GM06990 (cell line): ENCODE measurements at regions not wholly inside any gene's neighbourhood (a gene's known extent, or its start where the extent isn't known, plus 50 kb on each side); places are given as distances from the start of the nearest gene placed in this dataset.
"Not testable (repeated sequence)": the region's sequence is repeated elsewhere in the genome, so short reads cannot be mapped to it uniquely, and the experiment has no call there.

Source experiments
- DNase-seq: peaks from one replicate; pipeline ENCODE4 v3.0.0-alpha.2; 2011; ENCODE audit not compliant: insufficient read length; ENCODE audit errors: extremely low read depth
- H3K27me3 ChIP-seq: replicated peaks from 2 replicates; pipeline ENCODE4 v1.6.0; 2011; ENCODE audit warnings: low read length; ENCODE audit not compliant: control insufficient read depth, insufficient read depth
- H3K36me3 ChIP-seq: 2 replicates; pipeline ENCODE4 v1.5.1; 2011; ENCODE audit warnings: low read length; ENCODE audit not compliant: control insufficient read depth, insufficient read depth
- H3K4me3 ChIP-seq: replicated peaks from 2 replicates; pipeline ENCODE4 v1.5.1; 2011; ENCODE audit warnings: low read depth, mild to moderate bottlenecking, control low read depth, low read length

DNA sequence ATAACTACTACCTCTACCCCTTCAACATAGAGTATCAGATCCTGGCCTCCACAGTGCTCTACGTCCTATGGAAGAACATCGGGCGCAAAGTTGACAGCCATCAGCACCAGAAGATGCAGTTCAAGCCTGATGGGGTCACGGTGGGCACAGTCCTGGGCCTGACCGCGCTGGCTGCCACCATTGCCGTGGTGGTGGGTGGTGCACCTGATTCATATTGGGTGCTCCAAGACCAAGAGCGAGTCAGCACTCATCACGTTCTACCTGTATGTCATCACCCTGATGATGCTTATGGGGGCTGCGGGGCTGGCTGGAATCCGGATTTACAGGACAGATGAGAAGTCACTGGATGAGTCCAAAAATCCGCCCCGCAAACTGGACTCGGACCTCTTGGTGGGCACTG, 846.4 kb downstream of the RPIA start:
- not testable (repeated sequence) for H3K27me3 ChIP-seq, H3K36me3 ChIP-seq, DNase-seq

GRCh38 chr2:89544110-89544509, 852.6 kb downstream of the RPIA start:
- H3K36me3 ChIP-seq, H3K4me3 ChIP-seq, DNase-seq, H3K27me3 ChIP-seq: not testable (repeated sequence)

More for the DNA sequence above, 846.4 kb downstream of the RPIA start:
- H3K4me3 ChIP-seq: not testable (repeated sequence)

DNA sequence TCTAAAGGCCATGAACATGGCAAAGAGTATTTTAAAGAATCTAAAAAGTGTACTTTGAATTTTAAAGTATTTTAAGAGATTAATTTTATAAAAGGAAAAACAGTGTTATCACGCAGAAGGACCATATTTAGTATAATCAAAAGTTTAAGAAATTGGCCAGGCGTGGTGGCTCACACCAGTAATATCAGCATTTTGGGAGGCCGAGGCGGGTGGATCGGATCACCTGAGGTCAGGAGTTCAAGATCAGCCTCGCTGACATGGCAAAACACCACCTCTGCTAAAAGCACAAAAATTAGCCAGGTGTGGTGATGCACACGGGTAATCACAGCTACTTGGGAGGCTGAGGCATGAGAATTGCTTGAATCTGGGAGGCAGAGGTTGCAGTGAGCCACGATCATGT, 887.7 kb downstream of the RPIA start:
- not testable (repeated sequence) for H3K27me3 ChIP-seq, H3K36me3 ChIP-seq, DNase-seq, H3K4me3 ChIP-seq

DNA sequence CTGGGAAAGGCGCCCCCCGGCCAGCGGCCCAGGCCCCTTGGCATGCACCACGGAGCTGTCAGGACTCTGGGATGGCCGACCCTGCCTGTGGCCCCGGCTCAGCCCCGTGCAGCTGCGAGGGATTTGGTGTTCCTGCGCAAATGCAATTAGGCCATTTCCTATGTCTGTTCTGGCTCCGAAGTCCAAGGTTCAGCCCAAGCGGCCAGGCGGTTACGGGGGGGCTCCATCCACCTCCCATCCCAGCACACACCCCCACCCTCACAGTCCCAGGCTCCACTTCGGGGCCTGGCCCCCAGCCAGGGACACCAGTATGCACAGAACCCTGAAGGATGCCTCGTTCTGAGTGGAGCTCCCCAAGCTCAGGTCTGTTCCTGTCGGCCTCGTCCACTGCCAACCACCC, 891.3 kb downstream of the RPIA start:
- not testable (repeated sequence) for H3K4me3 ChIP-seq, DNase-seq, H3K36me3 ChIP-seq, H3K27me3 ChIP-seq

DNA sequence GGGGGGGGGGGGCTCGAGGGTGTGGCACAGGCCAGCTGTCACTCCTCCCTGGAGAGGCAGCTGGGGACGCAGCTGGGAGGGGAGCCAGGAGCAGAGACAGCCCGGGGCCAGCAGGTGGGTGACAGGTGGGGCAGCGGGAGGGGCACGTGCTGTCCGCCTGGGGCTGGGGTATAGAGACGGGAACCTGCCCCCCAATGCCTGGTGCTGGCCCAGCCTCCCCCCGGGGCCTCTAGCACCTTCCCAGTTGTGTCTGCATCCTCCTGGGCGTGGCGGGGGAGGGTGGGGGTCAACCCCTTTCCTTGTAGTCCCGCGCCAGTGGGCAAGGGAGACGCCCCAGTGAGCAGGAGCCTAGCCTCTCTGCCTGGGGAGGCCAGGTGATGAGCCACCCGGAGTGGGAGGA, 892.6 kb downstream of the RPIA start:
- H3K4me3 ChIP-seq, H3K36me3 ChIP-seq, DNase-seq, H3K27me3 ChIP-seq: not testable (repeated sequence)

DNA sequence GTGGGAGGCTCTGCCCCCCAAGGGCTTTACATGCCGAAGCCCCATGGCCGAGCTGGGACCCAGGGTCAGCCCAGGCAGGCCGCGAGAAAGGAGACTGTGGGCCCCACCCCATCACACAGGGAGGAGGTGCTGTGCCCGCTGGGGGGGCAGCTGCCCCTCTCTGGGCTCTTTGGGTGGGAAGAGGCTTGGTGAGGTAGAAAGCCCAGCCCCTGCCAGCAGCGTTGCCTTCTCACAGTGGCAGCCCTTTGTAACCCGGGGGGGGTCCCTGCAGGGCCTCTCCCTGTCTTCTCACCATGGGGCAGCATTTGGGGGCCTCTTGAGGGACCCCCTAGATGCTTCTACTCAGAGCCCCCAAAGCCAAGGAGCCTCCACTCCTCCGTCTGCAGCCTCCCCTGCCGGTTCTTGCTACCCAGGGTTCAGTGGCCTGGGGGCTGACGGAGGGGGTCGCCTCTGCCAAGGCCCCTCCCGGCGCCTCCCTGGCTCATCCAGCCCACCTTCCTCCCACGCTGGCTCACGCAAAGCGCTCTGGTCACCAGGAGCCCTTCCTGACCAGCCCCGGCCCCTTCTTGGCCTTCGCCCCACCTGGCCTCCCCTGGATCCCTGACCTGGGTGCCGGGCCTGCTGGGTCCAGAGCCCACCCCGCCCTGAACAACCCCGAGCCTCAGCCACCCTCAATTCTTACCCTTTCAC, 893.5 kb downstream of the RPIA start:
- not testable (repeated sequence) for H3K4me3 ChIP-seq, H3K27me3 ChIP-seq, H3K36me3 ChIP-seq, DNase-seq

GRCh38 chr2:89585558-89585920, 894.1 kb downstream of the RPIA start:
- DNase-seq: peak; percentile 7
- not testable (repeated sequence) for H3K36me3 ChIP-seq, H3K4me3 ChIP-seq, H3K27me3 ChIP-seq

GRCh38 chr2:89599843-89600242, 908.4 kb downstream of the RPIA start:
- not testable (repeated sequence) for DNase-seq, H3K27me3 ChIP-seq, H3K36me3 ChIP-seq, H3K4me3 ChIP-seq

DNA sequence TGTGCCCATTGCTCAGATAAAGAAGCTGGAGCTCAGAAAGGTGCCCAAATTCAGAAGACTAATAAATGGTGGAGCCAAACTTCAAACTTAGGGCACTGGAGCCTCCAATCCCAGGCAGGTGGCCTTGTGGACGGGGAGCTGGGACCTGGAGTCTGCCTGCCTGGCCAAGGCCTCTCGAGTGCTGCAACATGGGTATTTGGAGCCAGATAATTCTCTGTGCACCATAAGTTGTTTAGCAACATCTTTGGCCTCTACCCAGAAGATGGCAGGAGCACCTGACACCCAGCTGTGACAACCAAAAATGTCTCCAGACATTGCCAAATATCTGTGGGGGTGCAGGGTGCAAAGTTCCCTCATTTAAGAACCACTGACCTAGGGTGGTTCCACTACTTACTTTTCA, 915.0 kb downstream of the RPIA start:
- H3K27me3 ChIP-seq, DNase-seq, H3K36me3 ChIP-seq, H3K4me3 ChIP-seq: not testable (repeated sequence)

- H3K36me3 ChIP-seq, H3K27me3 ChIP-seq, DNase-seq, H3K4me3 ChIP-seq: not testable (repeated sequence)
Observed at GRCh38 chr2:89610207-89610926, 918.9 kb downstream of the RPIA start.

DNA sequence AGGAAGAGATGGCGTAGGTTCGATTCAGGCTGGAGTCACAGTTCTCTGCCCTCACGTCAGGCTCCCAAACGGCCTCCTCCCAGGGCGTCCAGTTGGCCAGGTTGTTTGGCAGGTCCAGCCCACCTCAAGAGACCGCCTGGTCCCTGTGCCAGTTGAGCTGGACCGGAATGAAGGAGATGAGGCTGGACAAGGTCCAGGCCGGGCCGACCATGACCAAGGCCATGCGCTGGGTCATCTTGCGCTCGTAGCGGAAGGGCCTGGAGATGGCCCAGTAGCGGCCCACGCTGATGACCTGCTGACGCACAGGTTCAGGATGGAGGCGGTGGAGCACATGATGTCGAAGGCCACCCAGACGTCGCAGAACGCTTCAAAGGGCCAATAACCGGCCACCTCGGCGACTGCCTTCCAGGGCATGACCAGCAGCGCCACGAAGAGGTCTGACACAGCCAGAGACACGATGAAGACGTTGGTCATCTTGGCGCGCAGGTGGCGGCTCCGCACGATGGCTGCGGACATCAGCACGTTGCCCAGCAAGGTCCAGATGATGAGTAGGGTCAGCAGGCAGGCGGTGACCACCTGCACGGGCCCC, 919.5 kb downstream of the RPIA start:
- not testable (repeated sequence) for DNase-seq, H3K36me3 ChIP-seq, H3K27me3 ChIP-seq, H3K4me3 ChIP-seq

DNA sequence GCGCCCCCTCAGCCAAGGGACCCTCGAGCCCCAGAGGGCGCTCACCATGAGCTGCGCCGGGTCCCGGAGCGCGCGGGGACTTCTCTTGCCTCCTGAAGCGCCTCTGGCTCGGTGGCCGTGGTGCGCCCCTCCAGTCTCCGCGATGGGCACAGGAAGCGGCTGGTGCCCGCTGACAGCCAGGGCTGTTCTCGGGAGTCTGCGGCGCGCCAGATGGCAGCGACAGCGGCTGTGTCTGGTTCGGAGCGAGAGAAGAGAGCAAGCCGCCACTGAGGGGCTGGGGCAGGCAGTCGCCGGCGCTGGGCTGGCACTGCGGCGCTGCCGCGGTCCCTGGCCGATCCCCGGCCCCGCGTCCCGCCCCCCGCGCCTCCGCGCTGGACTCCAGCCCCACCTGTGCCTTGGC, 920.2 kb downstream of the RPIA start:
- not testable (repeated sequence) for H3K27me3 ChIP-seq, H3K36me3 ChIP-seq, DNase-seq, H3K4me3 ChIP-seq

GRCh38 chr2:89649268-89649667, 957.8 kb downstream of the RPIA start:
- H3K4me3 ChIP-seq, DNase-seq, H3K36me3 ChIP-seq, H3K27me3 ChIP-seq: not testable (repeated sequence)

DNA sequence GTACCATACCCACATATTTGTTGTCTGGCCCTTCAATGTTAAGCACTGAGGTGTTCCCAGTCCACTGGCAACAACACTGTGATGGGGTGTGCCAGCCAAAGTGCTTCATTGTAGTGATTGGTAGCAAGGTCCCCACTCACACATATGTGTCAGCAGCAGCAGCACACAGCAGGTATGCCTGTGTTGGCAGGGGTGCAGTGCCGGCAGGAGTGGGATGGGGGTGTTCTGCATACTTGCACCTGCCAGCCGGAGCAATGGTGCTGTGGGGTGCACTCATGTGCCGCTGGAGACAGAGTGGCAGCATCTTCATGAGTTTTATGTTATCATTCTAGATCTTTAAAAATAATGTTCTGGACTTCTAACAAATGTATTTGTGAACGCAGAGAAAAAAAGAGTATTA, 987.8 kb downstream of the RPIA start:
- DNase-seq, H3K27me3 ChIP-seq: not testable (repeated sequence)

More for the DNA sequence above, 987.8 kb downstream of the RPIA start:
- H3K4me3 ChIP-seq, H3K36me3 ChIP-seq: not testable (repeated sequence)
